Trophoblast cell (in vitro differentiated cells and primary cell): ENCODE measurements at regions not wholly inside any gene's neighbourhood (a gene's known extent, or its start where the extent isn't known, plus 50 kb on each side); places are given as distances from the start of the nearest gene placed in this dataset.

ENCODE experiments used
- DNase-seq, 2 donors: peaks; one replicate each; pipeline ENCODE4 v3.0.0-alpha.2; 2016
- H2AFZ ChIP-seq: 2 replicates; pipeline ENCODE4 v1.6.1; 2013; ENCODE audit warnings: low read length, moderate library complexity, mild to moderate bottlenecking; ENCODE audit not compliant: insufficient read depth, poor library complexity
- H2AK5ac ChIP-seq: 2 replicates; pipeline ENCODE4 v1.6.1; 2013; ENCODE audit warnings: mild to moderate bottlenecking, low read length
- H2BK120ac ChIP-seq: 2 replicates; pipeline ENCODE4 v1.6.1; 2013; ENCODE audit warnings: low read length, mild to moderate bottlenecking, moderate library complexity; ENCODE audit not compliant: insufficient read depth, poor library complexity
- H2BK12ac ChIP-seq: 2 replicates; pipeline ENCODE4 v1.6.1; 2013; ENCODE audit warnings: mild to moderate bottlenecking, low read length, moderate library complexity
- H2BK5ac ChIP-seq: 2 replicates; pipeline ENCODE4 v1.6.1; 2013; ENCODE audit warnings: low read length, low read depth, moderate library complexity, mild to moderate bottlenecking; ENCODE audit not compliant: poor library complexity
- H3K14ac ChIP-seq: 2 replicates; pipeline ENCODE4 v1.6.1; 2013; ENCODE audit warnings: mild to moderate bottlenecking, low read length
- H3K18ac ChIP-seq: 2 replicates; pipeline ENCODE4 v1.6.1; 2013; ENCODE audit warnings: mild to moderate bottlenecking, low read length
- H3K23ac ChIP-seq: 2 replicates; pipeline ENCODE4 v1.6.1; 2013; ENCODE audit warnings: low read length
- H3K27ac ChIP-seq: 2 replicates; pipeline ENCODE4 v1.5.1; 2013; ENCODE audit warnings: low read depth, mild to moderate bottlenecking, inconsistent platforms, low read length, moderate library complexity
- H3K27me3 ChIP-seq: 2 replicates; pipeline ENCODE4 v1.6.1; 2013; ENCODE audit warnings: inconsistent platforms, mild to moderate bottlenecking, low read length, moderate library complexity; ENCODE audit not compliant: insufficient read depth
- H3K36me3 ChIP-seq, 2 experiments: 1 replicate in 1 of 2; 2 replicates in 1 of 2; pipeline ENCODE4 v1.6.1; 2013; ENCODE audit warnings: low read length in 2 of 2, mild to moderate bottlenecking in 2 of 2, moderate library complexity in 1 of 2; ENCODE audit not compliant: insufficient read depth in 2 of 2, control insufficient read depth in 1 of 2
- H3K4ac ChIP-seq: 2 replicates; pipeline ENCODE4 v1.6.1; 2013; ENCODE audit warnings: low read depth, mild to moderate bottlenecking, low read length, moderate library complexity
- H3K4me1 ChIP-seq, 2 experiments: 1 replicate in 1 of 2; 2 replicates in 1 of 2; pipeline ENCODE4 v1.6.1; 2013; ENCODE audit warnings: low read length in 2 of 2, mild to moderate bottlenecking in 2 of 2, moderate library complexity in 1 of 2; ENCODE audit not compliant: insufficient read depth in 2 of 2, control insufficient read depth in 1 of 2
- H3K4me2 ChIP-seq: 2 replicates; pipeline ENCODE4 v1.6.1; 2013; ENCODE audit warnings: inconsistent platforms, mild to moderate bottlenecking, low read length, moderate library complexity
- H3K4me3 ChIP-seq: 2 replicates; pipeline ENCODE4 v1.5.1; 2013; ENCODE audit warnings: mild to moderate bottlenecking, low read depth, low read length, inconsistent platforms
- H3K79me1 ChIP-seq: one replicate; pipeline ENCODE4 v1.6.1; 2013; ENCODE audit warnings: low read length
- H3K79me2 ChIP-seq: 2 replicates; pipeline ENCODE4 v1.6.1; 2013; ENCODE audit warnings: low read length, mild to moderate bottlenecking; ENCODE audit not compliant: control insufficient read depth, insufficient read depth, poor library complexity
- H3K9ac ChIP-seq: 2 replicates; pipeline ENCODE4 v1.6.1; 2013; ENCODE audit warnings: mild to moderate bottlenecking, low read length
- H3K9me3 ChIP-seq: 2 replicates; pipeline ENCODE4 v1.6.1; 2013; ENCODE audit warnings: low read depth, mild to moderate bottlenecking, control low read depth, inconsistent platforms, low read length; ENCODE audit not compliant: insufficient read depth
- H4K12ac ChIP-seq: 2 replicates; pipeline ENCODE4 v1.6.1; 2013; ENCODE audit warnings: low read depth, mild to moderate bottlenecking, low read length, moderate library complexity
- H4K8ac ChIP-seq: 2 replicates; pipeline ENCODE4 v1.6.1; 2013; ENCODE audit warnings: low read depth, mild to moderate bottlenecking, low read length, moderate library complexity
- H4K91ac ChIP-seq: one replicate; pipeline ENCODE4 v1.6.1; 2013; ENCODE audit warnings: low read depth, mild to moderate bottlenecking, low read length, moderate library complexity
- WGBS: extraction: QIAGEN DNeasy Blood & Tissue Kit; methylation state at CpG from one replicate; pipeline ENCODE4 v1.1.7; 2013; ENCODE audit warnings: missing lambda C conversion rate; ENCODE audit not compliant: insufficient read length, insufficient coverage; ENCODE audit errors: extremely low coverage; 5-methylcytosine and 5-hydroxymethylcytosine counted together

GRCh38 chr2:147227313-147227712 lies 617.5 kb upstream of the ACVR2A start:
- WGBS = no CpG with 5 or more reads among the region's 2 CpGs
- H3K4me1 ChIP-seq = peaks cover 4 to 6% of the 10 kb centered on the region in 2 experiments

GRCh38 chr2:147224070-147224469 lies 620.8 kb upstream of the ACVR2A start:
- peaks cover 3 to 4% of the 10 kb centered on the region in 2 experiments for H3K4me1 ChIP-seq
- H3K79me2 ChIP-seq = no peaks in the 10 kb centered on the region
- H3K23ac ChIP-seq = no peak overlapping the region
- H2AK5ac ChIP-seq = no peak overlapping the region
- H3K4ac ChIP-seq = no peak overlapping the region
- H3K36me3 ChIP-seq = no peaks in the 10 kb centered on the region
- H2BK120ac ChIP-seq = no peak overlapping the region
- H3K9ac ChIP-seq = no peak overlapping the region
- no peak overlapping the region for H2BK12ac ChIP-seq
- no peak overlapping the region for H2BK5ac ChIP-seq
- no peak overlapping the region for H3K27ac ChIP-seq
- whole genome bisulfite sequencing = no CpG with 5 or more reads among the region's 2 CpGs
- H3K4me2 ChIP-seq = no peak overlapping the region
- H4K12ac ChIP-seq = no peak overlapping the region
- H2AFZ ChIP-seq = no peak overlapping the region
- no peak overlapping the region for H4K8ac ChIP-seq
- no peak overlapping the region for H4K91ac ChIP-seq
- no peaks in the 10 kb centered on the region for H3K27me3 ChIP-seq
- no peak overlapping the region for H3K14ac ChIP-seq
- DNase-seq = no peak
- no peak overlapping the region for H3K4me3 ChIP-seq
- H3K18ac ChIP-seq = no peak overlapping the region
- H3K79me1 ChIP-seq = no peaks in the 10 kb centered on the region
- H3K9me3 ChIP-seq = no peaks in the 10 kb centered on the region

More at GRCh38 chr2:147227313-147227712, 617.5 kb upstream of the ACVR2A start:
- H3K9ac ChIP-seq = no peak overlapping the region
- no peak overlapping the region for H2AFZ ChIP-seq
- no peak for DNase-seq
- no peak overlapping the region for H3K27ac ChIP-seq
- no peak overlapping the region for H3K18ac ChIP-seq
- H2AK5ac ChIP-seq = no peak overlapping the region
- H3K79me2 ChIP-seq = no peaks in the 10 kb centered on the region
- no peak overlapping the region for H2BK5ac ChIP-seq
- H3K36me3 ChIP-seq = no peaks in the 10 kb centered on the region
- H3K4ac ChIP-seq = no peak overlapping the region
- H3K4me3 ChIP-seq = no peak overlapping the region
- no peak overlapping the region for H3K23ac ChIP-seq
- H2BK12ac ChIP-seq = no peak overlapping the region
- H4K8ac ChIP-seq = no peak overlapping the region
- H3K14ac ChIP-seq = no peak overlapping the region
- no peaks in the 10 kb centered on the region for H3K9me3 ChIP-seq
- H2BK120ac ChIP-seq = no peak overlapping the region
- H3K79me1 ChIP-seq = no peaks in the 10 kb centered on the region
- no peaks in the 10 kb centered on the region for H3K27me3 ChIP-seq
- H3K4me2 ChIP-seq = no peak overlapping the region
- H4K91ac ChIP-seq = no peak overlapping the region
- no peak overlapping the region for H4K12ac ChIP-seq

- H2BK12ac ChIP-seq = no peak overlapping the region
- no peak overlapping the region for H3K23ac ChIP-seq
- H2AFZ ChIP-seq = no peak overlapping the region
- H2BK5ac ChIP-seq = no peak overlapping the region
- H2BK120ac ChIP-seq = no peak overlapping the region
- no peaks in the 10 kb centered on the region for H3K36me3 ChIP-seq
- peaks cover under 1 to 3% of the 10 kb centered on the region in 2 experiments for H3K4me1 ChIP-seq
- no peak overlapping the region for H4K91ac ChIP-seq
- no peaks in the 10 kb centered on the region for H3K9me3 ChIP-seq
- H3K4ac ChIP-seq = no peak overlapping the region
- no peaks in the 10 kb centered on the region for H3K79me2 ChIP-seq
- DNase-seq = no peak
- H3K18ac ChIP-seq = no peak overlapping the region
- no CpG with 5 or more reads among the region's 2 CpGs for WGBS
- no peak overlapping the region for H3K27ac ChIP-seq
- H4K12ac ChIP-seq = no peak overlapping the region
- no peak overlapping the region for H3K14ac ChIP-seq
- no peaks in the 10 kb centered on the region for H3K79me1 ChIP-seq
- H3K4me3 ChIP-seq = no peak overlapping the region
- H4K8ac ChIP-seq = no peak overlapping the region
- no peak overlapping the region for H3K9ac ChIP-seq
- H2AK5ac ChIP-seq = no peak overlapping the region
- H3K4me2 ChIP-seq = no peak overlapping the region
- no peaks in the 10 kb centered on the region for H3K27me3 ChIP-seq
These were observed 621.2 kb upstream of the ACVR2A start for GRCh38 chr2:147223553-147224060.

GRCh38 chr2:147223119-147223518 lies 621.7 kb upstream of the ACVR2A start:
- no peak overlapping the region for H2BK5ac ChIP-seq
- H3K18ac ChIP-seq = no peak overlapping the region
- H3K4ac ChIP-seq = no peak overlapping the region
- no peak overlapping the region for H2BK12ac ChIP-seq
- no peak overlapping the region for H2AK5ac ChIP-seq
- no peak overlapping the region for H3K4me3 ChIP-seq
- DNase-seq = no peak
- no peak overlapping the region for H4K12ac ChIP-seq
- H2AFZ ChIP-seq = no peak overlapping the region
- H3K79me2 ChIP-seq = no peaks in the 10 kb centered on the region
- H2BK120ac ChIP-seq = no peak overlapping the region
- no peaks in the 10 kb centered on the region for H3K36me3 ChIP-seq
- no peak overlapping the region for H3K23ac ChIP-seq
- no peaks in the 10 kb centered on the region for H3K27me3 ChIP-seq
- H4K8ac ChIP-seq = no peak overlapping the region
- H3K4me1 ChIP-seq = peaks cover 0 to 2% of the 10 kb centered on the region in 2 experiments
- H3K9me3 ChIP-seq = no peaks in the 10 kb centered on the region
- H3K9ac ChIP-seq = no peak overlapping the region
- no peak overlapping the region for H3K14ac ChIP-seq
- H3K4me2 ChIP-seq = no peak overlapping the region
- no peaks in the 10 kb centered on the region for H3K79me1 ChIP-seq
- H4K91ac ChIP-seq = no peak overlapping the region
- H3K27ac ChIP-seq = no peak overlapping the region
